BE2C (cell line): ENCODE measurements at regions not wholly inside any gene's neighbourhood (a gene's known extent, or its start where the extent isn't known, plus 50 kb on each side); places are given as distances from the start of the nearest gene placed in this dataset.
A peak's percentile ranks its signal among the peaks of the same experiment; 100 is the strongest.

Experiments
- DNase-seq: peaks from one replicate; pipeline ENCODE4 v3.0.0-alpha.2; 2020
- H3K27me3 ChIP-seq: fragments of 250-450 bp; sonication (Bioruptor Pico); 2 replicates; pipeline ENCODE4 v1.5.1; 2020; ENCODE audit warnings: mild to moderate bottlenecking
- H3K36me3 ChIP-seq: fragments of 250-450 bp; sonication (Bioruptor Pico); 2 replicates; pipeline ENCODE4 v1.5.1; 2020; ENCODE audit warnings: mild to moderate bottlenecking
- H3K4me1 ChIP-seq: fragments of 250-450 bp; sonication (Bioruptor Pico); 2 replicates; pipeline ENCODE4 v1.5.1; 2020
- H3K4me3 ChIP-seq: 2 replicates; pipeline ENCODE4 v1.5.1; 2011; ENCODE audit warnings: low read depth, low read length
- H3K9me3 ChIP-seq: fragments of 250-450 bp; sonication (Bioruptor Pico); 2 replicates; pipeline ENCODE4 v1.5.1; 2020
- CTCF ChIP-seq: IDR thresholded peaks from 2 replicates; pipeline ENCODE4 v1.5.1; 2012; ENCODE audit warnings: mild to moderate bottlenecking, low read depth, low read length

- Histone ChIP-seq H3K36me3 (no peaks in the 10 kb centered on the region), H3K4me1 (no peaks in the 10 kb centered on the region), H3K4me3 (no peak overlapping the region), H3K9me3 (peaks cover 2% of the 10 kb centered on the region; the same call in 1 of the 2 replicates), H3K27me3 (peaks cover 18% of the 10 kb centered on the region)
- TF ChIP-seq CTCF = no peak
- DNase-seq = no peak
These were observed 65.8 kb upstream of the PPP2R5C start for GRCh38 chr14:101695659-101696058.

GRCh38 chr14:101704140-101704539 lies 57.4 kb upstream of the PPP2R5C start:
- TF ChIP-seq CTCF = no peak
- no peak overlapping the region for H3K4me3 ChIP-seq
- H3K36me3 ChIP-seq = no peaks in the 10 kb centered on the region
- no peaks in the 10 kb centered on the region for H3K9me3 ChIP-seq
- no peak for DNase-seq
- peaks cover 8% of the 10 kb centered on the region; the same call in 1 of the 2 replicates for H3K27me3 ChIP-seq
- no peaks in the 10 kb centered on the region; the same call in 1 of the 2 replicates for H3K4me1 ChIP-seq

GRCh38 chr14:101705733-101706508 lies 55.6 kb upstream of the PPP2R5C start:
- Histone ChIP-seq H3K9me3 (no peaks in the 10 kb centered on the region), H3K36me3 (no peaks in the 10 kb centered on the region), H3K4me3 (no peak overlapping the region), H3K4me1 (no peaks in the 10 kb centered on the region; the same call in 1 of the 2 replicates), H3K27me3 (no peaks in the 10 kb centered on the region)
- no peak for TF ChIP-seq CTCF
- DNase-seq = no peak

GRCh38 chr14:101706509-101707067 lies 54.9 kb upstream of the PPP2R5C start:
- no peak for DNase-seq
- Histone ChIP-seq H3K9me3 (no peaks in the 10 kb centered on the region), H3K4me3 (no peak overlapping the region), H3K27me3 (no peaks in the 10 kb centered on the region), H3K4me1 (no peaks in the 10 kb centered on the region; the same call in 1 of the 2 replicates), H3K36me3 (no peaks in the 10 kb centered on the region)
- TF ChIP-seq CTCF = no peak

- TF ChIP-seq CTCF = peak; percentile 78
- no peaks in the 10 kb centered on the region for H3K9me3 ChIP-seq
- no peaks in the 10 kb centered on the region; the same call in 1 of the 2 replicates for H3K4me1 ChIP-seq
- H3K36me3 ChIP-seq = no peaks in the 10 kb centered on the region
- no peak overlapping the region for H3K4me3 ChIP-seq
- H3K27me3 ChIP-seq = no peaks in the 10 kb centered on the region
- peak; percentile 62 for DNase-seq
These were observed 54.3 kb upstream of the PPP2R5C start for GRCh38 chr14:101707068-101707842.
